ENCODE measurements at regions not wholly inside any gene's neighbourhood (a gene's known extent, or its start where the extent isn't known, plus 50 kb on each side); places are given as distances from the start of the nearest gene placed in this dataset.
A peak's percentile ranks its signal among the peaks of the same experiment; 100 is the strongest.
"Not testable (repeated sequence)": the region's sequence is repeated elsewhere in the genome, so short reads cannot be mapped to it uniquely, and the experiment has no call there.

DNA sequence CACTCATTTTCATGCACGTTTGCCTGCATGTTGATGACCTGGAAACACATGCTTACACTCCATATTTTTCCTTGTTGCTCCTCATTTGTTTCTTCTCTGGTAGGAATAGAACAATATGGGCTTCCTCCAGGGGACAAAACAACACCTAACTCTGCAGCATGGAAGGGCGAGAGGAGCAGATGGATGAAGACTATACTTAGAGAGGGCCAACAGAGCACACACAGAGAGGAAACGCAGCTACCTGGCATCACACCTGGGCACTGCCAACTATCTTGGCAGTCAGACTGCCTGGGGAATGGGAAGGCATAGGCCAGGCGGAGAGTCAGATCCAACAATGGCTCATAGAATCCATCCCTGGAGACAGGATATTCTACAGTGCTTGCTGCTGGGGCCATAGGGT lies 290.9 kb downstream of the CD83 start:
- no peak overlapping the region for H3K4me3 ChIP-seq (ENCODE audit: control insufficient read depth in 1 of 7, extremely low read depth in 1 of 7, insufficient read depth in 4 of 7, low read depth in 2 of 7, low read length in 6 of 7)
- H3K36me3 ChIP-seq (ENCODE audit: control insufficient read depth in 4 of 4, insufficient read depth in 4 of 4, low read length in 3 of 4), result no peaks in the 10 kb centered on the region
- ChIA-PET POLR2A (no interaction called here), CTCF (interaction anchor here (0.6 kb wide), 1 partner anchor 1682 kb away, joined by 3 read pairs; no protein-coding TSS in a partner anchor)
- no peaks in the 10 kb centered on the region for H3K27me3 ChIP-seq (replicated peaks in 2 of 5; ENCODE audit: control insufficient read depth in 4 of 5, insufficient read depth in 5 of 5, low read length in 4 of 5)
- 100% methylated on average over 4 of the region's 4 CpGs for WGBS (ENCODE audit: insufficient coverage)
- no peak for DNase-seq
- no peaks in the 10 kb centered on the region for H3K9me3 ChIP-seq (ENCODE audit: control extremely low read depth in 1 of 5, control insufficient read depth in 4 of 5, insufficient read depth in 2 of 5, low read depth in 1 of 5, low read length in 4 of 5)
- H3K4me1 ChIP-seq (ENCODE audit: control extremely low read depth in 1 of 4, control insufficient read depth in 4 of 4, insufficient read depth in 4 of 4, low read length in 3 of 4), result no peaks in the 10 kb centered on the region
- H3K27ac ChIP-seq (ENCODE audit: insufficient read depth in 1 of 2, low read depth in 1 of 2, low read length in 2 of 2, poor library complexity in 1 of 2, severe bottlenecking in 2 of 2), result no peak overlapping the region

DNA sequence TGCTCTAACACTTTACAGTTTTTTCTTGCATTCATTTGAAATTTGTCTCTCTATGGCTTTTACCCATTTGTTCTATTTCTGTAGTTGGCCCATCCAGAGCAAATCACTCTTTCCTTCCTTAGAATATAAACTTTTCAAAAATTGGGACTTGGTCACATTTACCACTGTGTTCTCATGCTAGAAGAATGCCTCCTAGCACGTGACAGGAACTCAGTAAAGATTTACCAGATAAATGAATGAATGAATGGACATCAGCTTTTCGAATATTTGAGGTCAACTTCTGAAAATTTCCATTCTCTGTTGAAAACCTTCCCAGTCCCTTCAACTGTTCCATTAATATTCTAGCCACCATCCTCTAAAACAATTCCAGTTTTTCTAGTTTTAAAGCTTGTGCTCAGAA lies 294.5 kb downstream of the CD83 start:
- CTCF ChIA-PET, result no interaction called here
- POLR2A ChIA-PET, result no interaction called here
- Histone ChIP-seq H3K27ac (ENCODE audit: insufficient read depth in 1 of 2, low read depth in 1 of 2, low read length in 2 of 2, poor library complexity in 1 of 2, severe bottlenecking in 2 of 2) (no peak overlapping the region), H3K4me1 (ENCODE audit: control extremely low read depth in 1 of 4, control insufficient read depth in 4 of 4, insufficient read depth in 4 of 4, low read length in 3 of 4) (no peaks in the 10 kb centered on the region), H3K27me3 (replicated peaks in 2 of 5; ENCODE audit: control insufficient read depth in 4 of 5, insufficient read depth in 5 of 5, low read length in 4 of 5) (no peaks in the 10 kb centered on the region), H3K4me3 (ENCODE audit: control insufficient read depth in 1 of 7, extremely low read depth in 1 of 7, insufficient read depth in 4 of 7, low read depth in 2 of 7, low read length in 6 of 7) (no peak overlapping the region), H3K9me3 (ENCODE audit: control extremely low read depth in 1 of 5, control insufficient read depth in 4 of 5, insufficient read depth in 2 of 5, low read depth in 1 of 5, low read length in 4 of 5) (no peaks in the 10 kb centered on the region), H3K36me3 (ENCODE audit: control insufficient read depth in 4 of 4, insufficient read depth in 4 of 4, low read length in 3 of 4) (no peaks in the 10 kb centered on the region)
- 90% methylated on average over 2 of the region's 2 CpGs for WGBS (ENCODE audit: insufficient coverage)
- DNase-seq, result no peak

DNA sequence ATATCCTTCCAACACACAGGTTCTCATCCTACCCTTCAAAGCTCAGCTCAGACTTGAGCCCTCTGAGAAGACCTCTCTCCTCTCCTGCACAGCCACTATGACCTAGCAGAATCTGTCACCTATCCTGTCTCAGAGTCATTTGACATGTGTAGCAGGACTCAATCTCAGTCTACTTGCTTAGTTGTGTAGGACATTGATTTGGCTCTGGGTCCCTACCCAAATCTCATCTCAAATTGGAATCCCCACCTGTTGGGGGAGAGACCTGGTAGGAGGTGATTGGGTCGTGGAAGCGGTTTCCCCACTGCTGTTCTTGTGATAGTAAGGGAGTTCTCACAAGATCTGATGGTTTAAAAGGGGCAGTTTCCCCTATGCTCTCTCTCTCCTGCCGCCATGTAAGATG lies 297.9 kb downstream of the CD83 start:
- no CpG with 5 or more reads among the region's 3 CpGs for WGBS (ENCODE audit: insufficient coverage)
- DNase-seq, result no peak
- H3K4me1 ChIP-seq (ENCODE audit: control extremely low read depth in 1 of 4, control insufficient read depth in 4 of 4, insufficient read depth in 4 of 4, low read length in 3 of 4), result no peaks in the 10 kb centered on the region
- no peaks in the 10 kb centered on the region for H3K27me3 ChIP-seq (replicated peaks in 2 of 5; ENCODE audit: control insufficient read depth in 4 of 5, insufficient read depth in 5 of 5, low read length in 4 of 5)
- CTCF ChIA-PET, result interaction anchor here (0.6 kb wide), 1 partner anchor 14 kb away, joined by 3 read pairs; no protein-coding TSS in a partner anchor
- no peaks in the 10 kb centered on the region for H3K9me3 ChIP-seq (ENCODE audit: control extremely low read depth in 1 of 5, control insufficient read depth in 4 of 5, insufficient read depth in 2 of 5, low read depth in 1 of 5, low read length in 4 of 5)
- no peak overlapping the region for H3K27ac ChIP-seq (ENCODE audit: insufficient read depth in 1 of 2, low read depth in 1 of 2, low read length in 2 of 2, poor library complexity in 1 of 2, severe bottlenecking in 2 of 2)
- H3K36me3 ChIP-seq (ENCODE audit: control insufficient read depth in 4 of 4, insufficient read depth in 4 of 4, low read length in 3 of 4), result no peaks in the 10 kb centered on the region
- POLR2A ChIA-PET, result no interaction called here
- no peak overlapping the region for H3K4me3 ChIP-seq (ENCODE audit: control insufficient read depth in 1 of 7, extremely low read depth in 1 of 7, insufficient read depth in 4 of 7, low read depth in 2 of 7, low read length in 6 of 7)

DNA sequence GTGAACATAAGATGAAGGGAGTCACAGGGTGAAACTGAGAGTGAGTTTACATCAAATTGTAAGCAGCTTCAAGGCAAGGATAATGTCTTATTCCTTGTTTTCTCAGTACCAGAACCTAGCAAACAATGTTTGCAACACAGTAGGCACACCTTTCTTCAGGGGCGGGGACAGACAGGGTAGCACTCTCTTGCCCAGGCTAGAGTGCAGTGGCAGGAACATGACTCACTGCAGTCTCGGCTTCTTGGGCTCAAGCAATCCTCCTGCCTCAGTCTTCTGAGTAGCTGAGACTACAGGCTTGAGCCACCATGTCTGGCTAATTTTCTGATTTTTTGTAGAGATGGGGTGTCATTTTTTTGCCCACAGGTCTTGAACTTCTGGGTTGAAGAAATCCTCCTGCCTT lies 299.8 kb downstream of the CD83 start:
- no peak for DNase-seq
- no peak overlapping the region for H3K4me3 ChIP-seq (ENCODE audit: control insufficient read depth in 1 of 7, extremely low read depth in 1 of 7, insufficient read depth in 4 of 7, low read depth in 2 of 7, low read length in 6 of 7)
- H3K36me3 ChIP-seq (ENCODE audit: control insufficient read depth in 4 of 4, insufficient read depth in 4 of 4, low read length in 3 of 4), result no peaks in the 10 kb centered on the region
- POLR2A ChIA-PET, result no interaction called here
- H3K4me1 ChIP-seq (ENCODE audit: control extremely low read depth in 1 of 4, control insufficient read depth in 4 of 4, insufficient read depth in 4 of 4, low read length in 3 of 4), result peaks cover 0 to 11% (median 5%) of the 10 kb centered on the region in 4 experiments
- no peak overlapping the region for H3K27ac ChIP-seq (ENCODE audit: insufficient read depth in 1 of 2, low read depth in 1 of 2, low read length in 2 of 2, poor library complexity in 1 of 2, severe bottlenecking in 2 of 2)
- 100% methylated on average over 2 of the region's 2 CpGs for WGBS (ENCODE audit: insufficient coverage)
- no peaks in the 10 kb centered on the region for H3K9me3 ChIP-seq (ENCODE audit: control extremely low read depth in 1 of 5, control insufficient read depth in 4 of 5, insufficient read depth in 2 of 5, low read depth in 1 of 5, low read length in 4 of 5)
- no peaks in the 10 kb centered on the region for H3K27me3 ChIP-seq (replicated peaks in 2 of 5; ENCODE audit: control insufficient read depth in 4 of 5, insufficient read depth in 5 of 5, low read length in 4 of 5)
- CTCF ChIA-PET, result no interaction called here

DNA sequence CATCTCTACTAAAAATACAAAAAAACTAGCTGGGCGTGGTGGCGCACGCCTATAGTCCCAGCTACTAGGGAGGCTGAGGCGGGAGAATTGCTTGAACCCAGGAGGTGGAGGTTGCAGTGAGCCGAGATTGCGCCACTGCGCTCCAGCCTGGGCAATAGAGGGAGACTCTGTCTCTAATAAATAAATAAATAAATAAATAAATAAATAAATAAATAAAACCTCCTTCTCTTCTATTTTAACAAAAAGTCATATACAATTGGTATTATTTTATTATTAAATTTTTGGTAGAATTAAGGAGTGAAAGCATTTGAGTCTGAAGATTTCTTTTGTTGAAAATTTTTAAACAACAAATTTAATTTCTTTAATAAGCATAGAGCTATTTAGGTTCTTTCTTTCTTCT lies 301.7 kb downstream of the CD83 start:
- H3K27me3 ChIP-seq (replicated peaks in 2 of 5; ENCODE audit: control insufficient read depth in 4 of 5, insufficient read depth in 5 of 5, low read length in 4 of 5); CTCF ChIA-PET: not testable (repeated sequence)
- no CpG with 5 or more reads among the region's 7 CpGs for WGBS (ENCODE audit: insufficient coverage)

DNA sequence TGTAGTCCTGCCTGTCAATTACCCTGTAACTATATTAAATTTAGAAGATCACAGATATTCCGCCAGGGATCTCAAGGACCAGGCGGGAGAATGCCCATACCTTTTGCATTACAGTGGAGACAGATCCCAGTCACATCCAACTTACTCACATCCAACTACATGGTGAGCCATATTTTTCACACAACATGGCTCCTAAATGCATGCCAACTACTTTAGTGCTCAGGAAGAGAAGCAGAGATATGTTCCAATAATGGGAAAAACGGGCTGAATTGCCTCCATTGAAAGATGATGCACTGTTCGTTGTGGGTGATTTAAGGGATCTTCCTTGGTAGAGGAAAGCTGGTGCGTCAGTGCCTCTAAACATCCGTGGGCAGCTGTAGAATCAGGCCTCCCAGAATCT lies 304.5 kb downstream of the CD83 start:
- ChIA-PET CTCF (no interaction called here), POLR2A (no interaction called here)
- Histone ChIP-seq H3K36me3 (ENCODE audit: control insufficient read depth in 4 of 4, insufficient read depth in 4 of 4, low read length in 3 of 4) (no peaks in the 10 kb centered on the region), H3K27me3 (replicated peaks in 2 of 5; ENCODE audit: control insufficient read depth in 4 of 5, insufficient read depth in 5 of 5, low read length in 4 of 5) (no peaks in the 10 kb centered on the region), H3K27ac (ENCODE audit: insufficient read depth in 1 of 2, low read depth in 1 of 2, low read length in 2 of 2, poor library complexity in 1 of 2, severe bottlenecking in 2 of 2) (no peak overlapping the region), H3K9me3 (ENCODE audit: control extremely low read depth in 1 of 5, control insufficient read depth in 4 of 5, insufficient read depth in 2 of 5, low read depth in 1 of 5, low read length in 4 of 5) (no peaks in the 10 kb centered on the region), H3K4me3 (ENCODE audit: control insufficient read depth in 1 of 7, extremely low read depth in 1 of 7, insufficient read depth in 4 of 7, low read depth in 2 of 7, low read length in 6 of 7) (no peak overlapping the region), H3K4me1 (ENCODE audit: control extremely low read depth in 1 of 4, control insufficient read depth in 4 of 4, insufficient read depth in 4 of 4, low read length in 3 of 4) (peaks cover 0 to 18% (median 9%) of the 10 kb centered on the region in 4 experiments)
- 93% methylated on average over 5 of the region's 6 CpGs for WGBS (ENCODE audit: insufficient coverage)
- no peak for DNase-seq

More for the DNA sequence above, 301.7 kb downstream of the CD83 start:
- not testable (repeated sequence) for H3K27ac ChIP-seq (ENCODE audit: insufficient read depth in 1 of 2, low read depth in 1 of 2, low read length in 2 of 2, poor library complexity in 1 of 2, severe bottlenecking in 2 of 2); DNase-seq; H3K9me3 ChIP-seq (ENCODE audit: control extremely low read depth in 1 of 5, control insufficient read depth in 4 of 5, insufficient read depth in 2 of 5, low read depth in 1 of 5, low read length in 4 of 5); H3K4me3 ChIP-seq (ENCODE audit: control insufficient read depth in 1 of 7, extremely low read depth in 1 of 7, insufficient read depth in 4 of 7, low read depth in 2 of 7, low read length in 6 of 7); H3K36me3 ChIP-seq (ENCODE audit: control insufficient read depth in 4 of 4, insufficient read depth in 4 of 4, low read length in 3 of 4)
- POLR2A ChIA-PET, result interaction anchor here (0.7 kb wide), 1 partner anchor 102 kb away, joined by 3 read pairs; no protein-coding TSS in a partner anchor
- peaks cover 0 to 18% (median 9%) of the 10 kb centered on the region in 4 experiments for H3K4me1 ChIP-seq (ENCODE audit: control extremely low read depth in 1 of 4, control insufficient read depth in 4 of 4, insufficient read depth in 4 of 4, low read length in 3 of 4)

DNA sequence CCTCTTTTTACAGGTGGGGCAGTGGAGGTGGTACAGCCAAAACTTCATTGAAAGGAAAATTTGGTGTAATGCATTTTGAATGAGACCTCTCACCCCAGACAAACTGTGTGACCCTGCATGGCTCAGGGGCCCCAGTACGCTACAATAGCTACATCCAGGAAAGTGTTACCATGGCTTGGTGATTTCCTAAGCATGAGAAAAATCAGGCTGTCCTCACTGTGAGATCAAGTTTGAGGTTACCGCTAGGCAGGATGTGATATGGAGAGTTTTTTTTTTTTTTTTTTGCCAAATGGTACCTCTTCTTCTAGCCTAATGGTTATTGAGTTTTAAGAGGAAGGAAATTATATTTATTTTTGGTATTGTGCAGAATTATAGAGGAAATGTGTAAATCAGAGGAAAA lies 305.3 kb downstream of the CD83 start:
- Histone ChIP-seq H3K9me3 (ENCODE audit: control extremely low read depth in 1 of 5, control insufficient read depth in 4 of 5, insufficient read depth in 2 of 5, low read depth in 1 of 5, low read length in 4 of 5) (no peaks in the 10 kb centered on the region), H3K4me3 (ENCODE audit: control insufficient read depth in 1 of 7, extremely low read depth in 1 of 7, insufficient read depth in 4 of 7, low read depth in 2 of 7, low read length in 6 of 7) (no peak overlapping the region), H3K27me3 (replicated peaks in 2 of 5; ENCODE audit: control insufficient read depth in 4 of 5, insufficient read depth in 5 of 5, low read length in 4 of 5) (no peaks in the 10 kb centered on the region), H3K27ac (ENCODE audit: insufficient read depth in 1 of 2, low read depth in 1 of 2, low read length in 2 of 2, poor library complexity in 1 of 2, severe bottlenecking in 2 of 2) (no peak overlapping the region), H3K36me3 (ENCODE audit: control insufficient read depth in 4 of 4, insufficient read depth in 4 of 4, low read length in 3 of 4) (no peaks in the 10 kb centered on the region), H3K4me1 (ENCODE audit: control extremely low read depth in 1 of 4, control insufficient read depth in 4 of 4, insufficient read depth in 4 of 4, low read length in 3 of 4) (peaks cover 0 to 18% (median 9%) of the 10 kb centered on the region in 4 experiments)
- ChIA-PET CTCF (interaction anchor here (0.5 kb wide), 1 partner anchor 28 kb away, joined by 3 read pairs; no protein-coding TSS in a partner anchor), POLR2A (no interaction called here)
- WGBS (ENCODE audit: insufficient coverage), result no CpG with 5 or more reads among the region's 2 CpGs
- peak in 2 of 3 donors; percentile 51 to 55 for DNase-seq

All from common myeloid progenitor, CD34-positive (primary cell).